SK-N-SH treated with all-trans-retinoic acid at 6 μM for 48 hours (cell line): ENCODE measurements at regions not wholly inside any gene's neighbourhood (a gene's known extent, or its start where the extent isn't known, plus 50 kb on each side); places are given as distances from the start of the nearest gene placed in this dataset.

Experiments
- PATZ1 ChIP-seq: fragments of 250-450 bp; sonication (Bioruptor Pico); IDR thresholded peaks from 2 replicates; pipeline ENCODE4 v1.8.0; 2020; ENCODE audit warnings: mild to moderate bottlenecking, moderate library complexity, borderline replicate concordance
- TSHZ2 ChIP-seq: fragments of 250-450 bp; sonication (Bioruptor Pico); IDR thresholded peaks from 2 replicates; pipeline ENCODE4 v1.5.0; 2020; ENCODE audit warnings: mild to moderate bottlenecking, moderate library complexity
- ZC3H10 ChIP-seq: fragments of 250-450 bp; sonication (Bioruptor Pico); IDR thresholded peaks from 2 replicates; pipeline ENCODE4 v1.5.1; 2021; ENCODE audit warnings: mild to moderate bottlenecking, moderate library complexity
- ZFP3 ChIP-seq: fragments of 250-450 bp; sonication (Bioruptor Pico); IDR thresholded peaks from 2 replicates; pipeline ENCODE4 v1.5.0; 2020; ENCODE audit warnings: mild to moderate bottlenecking, moderate library complexity
- ZFP30 ChIP-seq: fragments of 450-650 bp; formaldehyde crosslinking; IDR thresholded peaks from 2 replicates; pipeline ENCODE4 v1.5.0; 2022; ENCODE audit warnings: mild to moderate bottlenecking, moderate library complexity
- ZNF70 ChIP-seq: fragments of 450-650 bp; formaldehyde crosslinking; IDR thresholded peaks from 2 replicates; pipeline ENCODE4 v1.5.0; 2020; ENCODE audit warnings: mild to moderate bottlenecking, moderate library complexity
- TF ChIP-seq, protein P1 (sequence below): fragments of 250-450 bp; sonication (Bioruptor Pico); IDR thresholded peaks from 2 replicates; pipeline ENCODE4 v1.5.1; 2021; ENCODE audit warnings: mild to moderate bottlenecking, moderate library complexity

DNA sequence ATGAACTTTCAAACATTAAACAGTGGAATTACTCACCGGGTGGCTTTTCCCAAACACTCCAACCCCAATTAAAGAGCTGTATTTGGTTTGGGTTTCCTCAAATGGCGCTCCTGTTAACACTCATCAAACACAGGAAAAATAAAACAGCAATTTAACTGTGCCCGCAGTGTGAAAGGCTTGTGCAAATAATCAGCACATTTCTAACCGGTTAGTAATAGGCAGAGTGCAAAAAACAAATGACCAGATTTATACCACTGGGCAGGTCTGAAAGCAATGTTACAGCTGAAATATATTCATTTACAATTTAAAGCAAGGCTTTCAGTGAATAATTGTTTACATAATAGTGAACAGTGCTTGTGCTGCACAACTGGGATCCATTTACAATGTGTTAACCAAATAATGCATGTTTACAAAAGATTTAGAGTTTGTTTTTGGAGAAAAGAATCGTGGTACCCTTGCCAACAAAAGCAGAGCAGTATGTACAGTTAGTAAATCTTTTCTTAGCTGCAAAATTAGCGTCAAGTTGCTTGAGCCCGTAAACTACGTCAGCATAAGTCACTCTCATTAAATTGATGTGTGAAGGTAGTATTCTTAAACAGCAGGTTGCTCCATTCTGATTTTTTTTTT is 662.9 kb upstream of the ZNF608 start:
- TF ChIP-seq ZC3H10 (CRISPR knock-in tag) = no peak
- TF ChIP-seq ZFP3 = no peak
- TF ChIP-seq ZNF70 = no peak
- no peak for TF ChIP-seq ZFP30
- TF ChIP-seq PATZ1 = no peak
- TF ChIP-seq TSHZ2 (CRISPR knock-in tag) = no peak
- TF ChIP-seq, protein P1, sequence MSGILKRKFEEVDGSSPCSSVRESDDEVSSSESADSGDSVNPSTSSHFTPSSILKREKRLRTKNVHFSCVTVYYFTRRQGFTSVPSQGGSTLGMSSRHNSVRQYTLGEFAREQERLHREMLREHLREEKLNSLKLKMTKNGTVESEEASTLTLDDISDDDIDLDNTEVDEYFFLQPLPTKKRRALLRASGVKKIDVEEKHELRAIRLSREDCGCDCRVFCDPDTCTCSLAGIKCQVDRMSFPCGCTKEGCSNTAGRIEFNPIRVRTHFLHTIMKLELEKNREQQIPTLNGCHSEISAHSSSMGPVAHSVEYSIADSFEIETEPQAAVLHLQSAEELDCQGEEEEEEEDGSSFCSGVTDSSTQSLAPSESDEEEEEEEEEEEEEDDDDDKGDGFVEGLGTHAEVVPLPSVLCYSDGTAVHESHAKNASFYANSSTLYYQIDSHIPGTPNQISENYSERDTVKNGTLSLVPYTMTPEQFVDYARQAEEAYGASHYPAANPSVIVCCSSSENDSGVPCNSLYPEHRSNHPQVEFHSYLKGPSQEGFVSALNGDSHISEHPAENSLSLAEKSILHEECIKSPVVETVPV (CRISPR knock-in tag) = no peak
